ENCODE measurements at regions not wholly inside any gene's neighbourhood (a gene's known extent, or its start where the extent isn't known, plus 50 kb on each side); places are given as distances from the start of the nearest gene placed in this dataset.
"Not testable (repeated sequence)": the region's sequence is repeated elsewhere in the genome, so short reads cannot be mapped to it uniquely, and the experiment has no call there.

DNA sequence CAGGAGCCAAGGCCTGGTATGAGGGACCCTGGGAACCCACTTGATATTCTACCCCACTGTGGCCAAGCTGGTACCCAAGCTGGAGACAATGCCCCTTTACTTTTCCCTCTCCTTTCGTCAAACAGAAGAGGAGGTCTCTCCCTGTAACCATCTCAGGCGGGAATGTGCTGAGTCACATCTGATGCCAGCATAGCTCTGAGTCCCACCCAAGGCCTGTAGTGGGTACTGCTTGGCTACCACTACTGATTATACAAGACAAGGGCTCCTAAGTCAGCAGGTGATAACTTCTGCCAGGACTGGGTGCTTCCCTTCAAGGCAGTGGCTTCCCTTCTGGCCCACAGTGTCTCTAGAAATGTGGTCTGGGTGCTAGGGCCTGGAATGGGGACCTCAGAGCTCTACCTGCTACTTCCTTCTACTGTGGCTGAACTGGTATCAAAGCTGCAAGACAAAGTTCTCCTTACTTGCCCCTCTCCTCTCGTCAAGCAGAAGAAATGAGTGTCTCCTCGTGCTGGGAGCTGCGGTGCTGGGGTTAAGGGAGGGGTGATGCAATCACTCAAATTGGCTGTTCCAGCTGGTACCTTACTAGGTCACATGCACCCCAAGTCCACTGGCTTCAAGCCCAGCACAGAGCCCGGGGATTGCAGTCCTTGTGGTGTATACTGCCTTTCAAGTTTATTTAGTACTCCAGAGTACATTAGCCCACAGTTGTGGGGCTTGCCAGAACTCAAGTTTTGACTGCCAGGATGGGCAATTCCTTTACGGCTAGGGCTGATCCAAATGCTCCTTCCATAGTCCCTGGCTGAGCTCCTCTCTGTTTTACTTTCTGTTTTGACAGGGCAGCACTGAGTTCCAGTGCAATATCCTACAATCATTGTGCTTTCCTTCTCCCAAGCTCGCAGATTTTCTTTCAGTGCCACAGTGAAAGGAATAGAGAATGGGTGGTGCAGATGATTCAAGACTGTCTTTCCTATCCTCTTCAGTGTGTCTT, 419.7 kb upstream of the CNTN5 start:
- no peak for DNase-seq

DNA sequence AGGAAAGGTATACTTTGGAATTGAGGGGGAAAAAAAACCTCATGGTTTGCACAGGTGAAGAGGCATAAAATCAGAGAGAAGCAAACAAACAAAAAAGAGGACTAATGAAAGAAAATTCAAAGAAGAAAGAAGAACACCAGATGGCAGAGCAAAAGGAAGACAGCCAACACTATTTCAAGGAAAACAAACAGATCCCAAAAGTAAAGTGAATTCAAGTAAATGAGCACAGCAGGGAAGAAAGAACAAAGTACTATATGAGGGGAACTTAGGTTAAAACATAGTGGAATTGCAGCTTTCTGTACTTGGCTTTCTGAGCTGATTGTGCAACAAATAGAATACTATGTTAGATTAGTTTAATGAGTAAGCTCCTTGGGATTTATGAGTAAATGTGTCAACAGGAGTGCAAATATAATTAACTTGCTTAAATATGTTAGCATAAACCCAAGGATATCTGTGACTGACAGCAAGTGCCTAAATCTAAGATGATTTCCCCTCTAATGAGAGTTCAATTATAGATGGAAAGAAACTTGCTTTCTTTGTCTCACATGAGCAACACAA, 404.6 kb upstream of the CNTN5 start:
- DNase-seq = no peak

DNA sequence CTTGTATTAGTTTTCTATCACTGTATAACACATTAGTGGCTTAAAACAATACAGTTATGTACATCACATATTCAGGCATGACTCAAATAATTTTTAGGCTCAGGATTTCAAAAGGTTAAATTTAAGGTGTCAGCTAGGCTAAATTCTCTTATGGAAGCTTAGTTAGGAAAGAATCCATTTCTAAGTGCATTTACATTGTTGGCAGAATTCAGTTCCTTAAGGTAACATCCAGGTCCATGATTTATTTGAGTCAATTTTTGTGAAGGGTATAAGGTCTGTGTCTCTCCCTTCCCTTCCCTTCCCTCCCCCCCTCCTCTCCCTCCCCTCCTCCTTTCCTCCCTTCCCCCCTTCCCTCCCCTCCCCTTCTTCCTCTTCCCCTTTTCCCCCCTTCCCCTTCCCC, 399.0 kb upstream of the CNTN5 start:
- no peak for DNase-seq

DNA sequence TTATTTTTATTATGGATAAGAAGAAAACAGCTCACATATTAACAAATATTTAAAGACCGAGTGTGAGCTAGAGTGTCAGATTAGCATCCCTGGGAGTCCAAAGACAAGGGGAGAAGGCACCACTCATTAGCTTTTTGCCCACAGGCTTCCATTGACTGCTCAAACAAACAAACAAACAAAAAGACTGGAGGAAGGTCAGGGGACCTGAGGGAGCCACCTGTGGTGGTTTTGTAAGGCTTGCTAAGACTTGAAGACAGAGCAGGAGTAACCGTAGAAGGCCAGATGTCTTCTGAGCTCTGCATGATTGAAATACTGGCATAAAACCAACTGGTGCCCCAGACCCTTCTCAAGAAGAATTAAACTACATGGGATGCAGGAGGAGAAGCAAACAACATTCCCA, 395.2 kb upstream of the CNTN5 start:
- no peak for DNase-seq

DNA sequence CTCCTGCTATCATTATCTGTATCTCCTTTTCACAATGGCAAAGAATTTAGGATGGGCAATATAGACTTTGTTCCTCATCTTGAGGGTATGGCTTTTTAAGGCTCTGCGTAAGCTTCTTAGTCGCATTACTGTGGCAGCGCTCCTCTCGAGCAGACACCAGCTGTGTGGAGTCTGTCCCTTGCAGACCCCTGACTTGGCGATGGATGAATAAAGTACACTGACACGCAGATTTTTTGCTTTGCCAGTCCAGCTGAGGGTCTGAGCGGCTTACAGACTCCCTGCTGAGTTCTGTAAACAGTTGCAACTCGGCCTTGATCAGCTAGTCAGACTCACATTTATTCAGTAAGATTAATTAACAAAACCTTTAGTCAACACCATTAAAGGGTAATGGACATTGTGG, 390.0 kb upstream of the CNTN5 start:
- DNase-seq = no peak

DNA sequence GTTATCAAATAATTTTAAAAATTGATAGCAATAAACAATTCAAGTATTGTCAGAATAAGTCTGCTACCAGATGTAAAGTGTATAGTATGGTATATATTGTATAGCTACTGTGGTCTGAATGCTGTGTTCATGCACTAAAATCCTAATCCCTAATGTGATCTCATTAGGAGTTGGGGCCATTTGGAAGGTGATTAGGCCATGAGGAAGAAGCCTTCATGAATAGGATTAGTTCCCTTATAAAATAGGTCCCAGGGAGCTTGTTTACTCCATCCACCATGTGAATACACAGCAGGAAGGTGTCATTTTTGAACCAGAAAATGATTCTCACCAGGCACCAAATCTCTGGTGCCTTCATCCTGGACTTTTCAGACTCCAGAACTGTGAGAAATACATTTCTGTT, 363.0 kb upstream of the CNTN5 start:
- DNase-seq = no peak

DNA sequence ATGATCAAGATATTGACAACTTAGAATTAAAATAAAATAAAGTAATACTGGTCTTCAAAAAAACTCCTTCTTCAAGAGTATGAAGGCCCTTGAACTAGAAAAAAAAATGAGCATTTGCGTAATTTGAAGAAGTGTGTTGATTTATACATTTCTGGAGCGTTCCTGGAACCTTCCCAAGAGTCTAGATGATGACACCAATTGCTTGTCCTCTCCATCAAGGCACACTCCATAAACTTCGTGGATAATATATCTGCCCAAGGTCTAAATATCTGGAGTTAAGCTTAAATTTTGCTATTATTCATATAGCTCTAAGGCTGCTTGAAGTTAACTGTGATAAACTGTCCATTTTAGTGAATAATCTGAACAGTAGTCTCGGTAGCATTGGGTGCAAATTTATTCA, 361.3 kb upstream of the CNTN5 start:
- no peak for DNase-seq

DNA sequence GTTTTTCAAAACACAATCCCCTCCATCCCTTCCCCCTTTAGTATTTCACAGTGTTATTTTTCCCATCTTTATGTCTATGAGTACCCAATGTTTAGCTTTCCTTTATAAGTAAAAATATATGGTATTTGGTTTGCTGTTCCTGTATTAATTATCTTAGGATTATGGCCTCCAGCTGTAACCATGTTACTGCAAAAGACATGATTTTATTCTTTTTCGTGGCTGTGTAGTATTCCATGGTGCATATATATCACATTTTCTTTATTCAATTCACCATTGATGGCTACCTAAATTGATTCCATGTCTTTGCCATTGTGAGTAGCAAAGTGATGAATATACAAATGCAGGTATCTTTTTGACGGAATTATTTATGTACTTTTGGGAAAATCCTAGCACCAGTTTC, 346.4 kb upstream of the CNTN5 start:
- no peak for DNase-seq

DNA sequence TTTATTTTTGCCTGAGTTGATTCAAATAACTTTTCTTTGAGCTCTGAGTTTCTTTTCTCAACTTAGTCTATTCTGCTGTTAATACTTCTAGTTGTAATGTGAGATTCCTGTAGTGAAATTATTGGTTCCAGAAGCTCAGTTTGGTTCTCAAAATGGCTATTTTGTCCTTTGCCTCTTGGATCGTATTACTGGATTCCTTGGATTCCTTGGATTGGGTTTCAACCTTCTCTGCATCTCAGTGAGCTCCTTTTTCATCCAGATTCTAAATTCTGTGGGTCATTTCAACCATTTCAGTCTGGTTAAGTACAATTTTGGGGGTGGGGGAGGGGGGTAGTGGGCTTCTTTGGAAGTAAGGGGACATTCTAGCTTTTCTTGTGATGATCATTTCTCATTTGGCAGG, 341.1 kb upstream of the CNTN5 start:
- DNase-seq = no peak

DNA sequence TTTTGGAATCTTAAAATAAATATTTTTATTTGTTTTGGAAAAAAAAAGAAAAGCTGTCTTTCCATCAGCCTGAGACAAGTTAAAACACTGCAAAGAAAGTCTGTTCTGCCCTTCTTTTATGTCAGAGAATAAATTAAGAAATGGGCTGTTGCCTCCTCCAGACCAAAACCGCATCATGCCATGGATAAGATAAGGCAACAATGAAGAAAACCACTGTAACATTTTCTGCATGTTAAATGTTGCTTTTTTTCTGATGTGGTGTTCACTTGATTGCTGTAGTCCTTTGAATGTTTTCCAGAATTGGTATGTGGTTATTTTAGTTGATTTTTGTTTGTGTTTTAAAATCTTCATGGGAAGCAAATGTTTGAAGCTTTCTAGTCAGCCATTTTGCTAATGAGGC, 319.2 kb upstream of the CNTN5 start:
- no peak for DNase-seq

DNA sequence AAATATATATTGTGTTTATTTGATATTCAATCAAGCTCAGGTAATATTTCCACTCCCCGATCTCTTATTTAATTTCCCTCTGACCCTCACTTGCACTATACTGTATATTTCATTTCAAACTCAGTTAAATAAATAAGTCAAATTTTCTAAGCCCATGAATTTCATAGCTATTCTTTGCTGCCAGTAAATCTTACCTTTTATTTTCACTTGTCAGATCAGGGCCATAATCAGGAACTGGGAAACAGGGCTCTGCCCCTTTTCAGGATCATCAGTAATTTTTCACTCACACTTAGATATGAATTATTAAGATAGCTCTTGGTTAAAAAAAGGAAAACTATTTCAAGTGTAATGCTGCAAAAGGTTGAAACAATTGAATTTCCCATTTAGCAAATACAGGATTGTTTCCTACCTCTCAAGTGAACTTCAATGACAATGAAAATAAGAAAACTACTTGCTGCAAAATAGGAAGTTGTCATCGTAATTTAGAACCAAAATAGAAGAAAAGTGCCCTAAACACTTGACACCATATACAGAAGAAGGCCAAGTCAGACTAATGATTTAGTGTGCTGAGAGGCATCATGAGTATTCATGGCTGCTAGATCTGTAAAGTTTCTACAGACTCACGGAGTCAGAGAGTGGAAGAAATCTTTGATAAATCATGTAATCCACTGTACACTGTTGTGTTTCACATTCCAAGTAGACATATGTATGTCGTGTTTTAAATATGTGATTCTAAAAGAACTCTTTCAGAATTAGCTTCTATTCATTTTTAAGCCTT, 316.8 kb upstream of the CNTN5 start:
- no peak for DNase-seq

DNA sequence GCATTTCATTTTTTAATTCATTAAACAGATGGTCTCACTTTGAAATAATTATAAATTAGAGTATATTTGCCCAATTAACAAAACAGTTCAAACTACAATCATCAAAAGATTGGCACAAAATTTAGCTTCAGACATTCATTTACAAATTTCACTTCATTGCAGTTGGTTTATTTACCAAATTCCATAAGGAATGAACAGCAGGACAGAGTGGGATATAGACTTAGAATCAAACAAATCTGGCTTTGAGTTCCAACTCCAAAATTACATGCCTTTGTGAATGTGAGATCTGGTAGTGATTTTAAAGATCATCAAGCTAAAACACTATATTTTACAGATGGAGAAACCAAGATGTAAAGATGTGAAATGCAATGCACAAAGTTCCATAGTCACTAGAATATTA, 310.7 kb upstream of the CNTN5 start:
- no peak for DNase-seq

DNA sequence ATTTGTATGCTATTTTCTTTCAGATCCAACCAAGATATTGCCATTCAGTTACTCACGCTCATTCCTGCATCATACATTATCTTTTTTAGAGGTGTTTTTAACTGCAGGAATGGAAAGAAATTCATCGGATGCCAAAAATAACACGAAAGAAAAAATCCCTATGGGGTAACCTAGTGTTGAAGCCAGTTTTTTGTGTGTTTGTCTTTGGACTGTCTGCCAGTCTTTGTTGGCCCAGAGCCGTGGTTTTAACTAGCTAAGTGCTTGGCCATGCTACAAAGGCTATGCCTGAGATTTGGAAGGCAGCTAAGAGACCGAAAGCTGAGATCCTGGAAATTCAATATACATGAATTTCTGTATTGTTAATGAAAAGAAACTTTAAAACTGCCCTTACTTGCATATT, 309.8 kb upstream of the CNTN5 start:
- DNase-seq = no peak

DNA sequence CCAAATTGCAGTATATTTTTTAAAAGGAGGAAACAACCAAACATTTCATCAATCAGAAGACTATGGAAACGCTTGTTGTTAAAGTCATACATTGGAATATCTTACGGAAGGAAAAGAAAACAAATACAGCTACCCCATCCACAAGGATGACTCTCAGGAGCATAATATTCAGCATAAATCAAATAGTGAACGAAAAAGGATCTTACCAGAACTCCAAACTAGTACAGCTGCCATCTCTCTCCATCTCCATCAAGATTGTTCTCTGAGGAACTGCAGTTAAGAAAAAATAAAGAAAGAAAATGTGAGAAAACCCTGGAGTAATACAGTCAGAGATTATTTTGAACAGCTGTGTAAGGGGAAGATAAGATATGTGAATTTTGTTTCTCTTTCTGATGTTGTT, 299.8 kb upstream of the CNTN5 start:
- DNase-seq = no peak

DNA sequence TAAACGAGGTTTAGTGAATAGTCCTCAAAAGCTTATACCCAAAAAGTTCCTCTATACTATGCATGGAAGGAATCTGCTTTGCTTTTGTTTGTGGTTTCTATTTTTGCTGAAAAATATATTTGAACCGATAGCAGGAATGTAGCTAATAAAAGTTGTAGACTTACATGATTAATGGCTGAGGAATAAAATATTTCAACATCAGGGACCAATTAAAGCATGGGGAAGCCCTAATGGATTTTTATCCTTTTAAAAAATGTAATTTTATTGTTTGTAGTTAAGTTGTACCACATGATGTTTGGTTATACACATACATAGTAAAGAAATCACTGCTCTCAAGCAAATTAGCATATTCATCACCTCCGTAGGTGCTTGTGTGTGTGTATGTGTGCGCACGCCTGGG, 295.3 kb upstream of the CNTN5 start:
- no peak for DNase-seq

DNA sequence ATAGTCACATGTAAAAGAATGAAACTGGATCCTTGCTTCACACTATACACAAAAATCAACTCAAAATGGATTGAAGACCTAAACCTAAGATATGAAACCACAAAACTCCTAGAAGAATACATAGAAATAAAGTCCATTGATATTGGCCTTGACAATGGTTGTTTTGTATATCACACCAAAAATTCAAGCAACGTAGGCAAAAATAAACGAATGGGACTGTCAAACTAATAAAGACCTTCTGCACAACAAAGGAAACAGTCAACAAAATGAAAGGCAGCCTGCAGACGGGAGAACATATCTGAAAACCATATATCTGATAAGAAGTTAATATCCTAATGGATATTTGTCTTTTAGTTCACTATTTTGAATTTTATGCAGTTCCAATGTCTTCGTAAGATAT, 292.3 kb upstream of the CNTN5 start:
- no peak for DNase-seq

DNA sequence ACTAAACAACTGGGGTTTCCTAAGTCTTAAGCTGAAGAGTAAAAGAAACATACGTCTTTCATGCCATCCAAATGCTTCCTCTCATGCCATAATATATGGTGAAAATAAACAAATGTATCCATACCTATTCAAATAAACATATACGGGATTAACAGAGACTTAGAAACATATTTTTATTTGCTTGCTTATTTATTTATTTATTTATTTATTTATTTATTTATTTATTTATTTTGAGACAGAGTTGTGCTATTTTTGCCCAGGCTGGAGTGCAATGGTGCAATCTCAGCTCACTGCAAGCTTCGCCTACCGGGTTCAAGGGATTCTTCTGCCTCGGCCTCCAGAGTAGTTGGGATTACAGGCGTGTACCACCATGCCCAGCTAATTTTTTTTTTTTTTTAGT, 291.6 kb upstream of the CNTN5 start:
- DNase-seq = no peak

DNA sequence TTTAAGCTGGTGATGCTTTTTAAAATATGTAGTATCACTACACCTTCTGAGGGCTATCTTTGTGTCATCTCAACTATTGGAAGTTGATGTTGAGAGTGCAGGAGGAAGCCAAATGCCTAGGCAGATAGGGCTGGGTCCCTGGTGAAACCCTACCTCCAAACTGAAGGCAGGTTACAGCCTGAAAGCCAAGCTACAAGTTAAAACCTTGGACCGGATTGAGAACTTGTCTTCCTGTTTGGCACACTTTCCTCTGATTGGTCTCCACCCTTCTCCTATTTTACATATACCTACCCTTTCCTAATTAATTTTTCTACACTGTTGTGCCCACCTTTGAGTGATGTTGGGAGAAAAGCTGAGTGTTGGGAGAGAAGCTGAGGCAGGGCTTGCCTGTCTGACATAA, 287.8 kb upstream of the CNTN5 start:
- no peak for DNase-seq

DNA sequence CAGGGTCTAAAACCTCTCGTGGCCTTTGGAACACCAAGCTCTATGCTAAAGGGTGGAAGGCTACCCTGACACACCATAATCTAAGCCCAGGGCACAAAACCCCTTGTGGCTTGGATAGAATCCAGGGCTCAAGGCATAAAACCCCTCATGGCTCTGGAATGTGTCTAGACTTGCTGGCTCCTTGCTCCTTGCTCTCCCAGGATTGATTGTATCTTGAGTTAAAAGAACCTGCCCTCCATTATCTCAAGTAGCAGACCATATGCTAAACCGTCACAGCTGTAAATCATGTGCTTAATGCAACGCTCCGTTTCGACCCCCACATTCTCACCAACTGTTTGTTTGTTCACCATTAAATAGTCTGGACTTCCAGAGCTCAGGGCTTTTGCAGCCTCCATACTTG, 287.4 kb upstream of the CNTN5 start:
- not testable (repeated sequence) for DNase-seq

DNA sequence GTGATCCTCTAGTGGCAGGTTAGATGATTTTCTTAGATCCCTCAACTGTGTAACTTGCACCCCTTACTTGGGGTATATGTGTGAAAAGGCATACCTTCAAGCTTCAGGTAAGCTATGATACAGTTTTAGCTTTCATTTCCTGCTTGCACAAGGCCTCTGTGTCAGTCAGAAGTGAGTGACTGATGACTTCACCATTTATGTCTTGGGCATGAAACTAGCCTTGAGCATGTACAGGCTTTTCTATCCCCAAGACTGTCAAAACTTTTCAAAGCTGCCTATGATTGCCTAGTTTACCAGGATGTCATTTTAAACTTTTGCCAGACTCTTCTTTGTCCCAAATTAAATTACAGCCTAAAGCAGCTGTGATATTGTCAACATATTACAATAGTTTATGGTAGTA, 286.1 kb upstream of the CNTN5 start:
- no peak for DNase-seq

DNA sequence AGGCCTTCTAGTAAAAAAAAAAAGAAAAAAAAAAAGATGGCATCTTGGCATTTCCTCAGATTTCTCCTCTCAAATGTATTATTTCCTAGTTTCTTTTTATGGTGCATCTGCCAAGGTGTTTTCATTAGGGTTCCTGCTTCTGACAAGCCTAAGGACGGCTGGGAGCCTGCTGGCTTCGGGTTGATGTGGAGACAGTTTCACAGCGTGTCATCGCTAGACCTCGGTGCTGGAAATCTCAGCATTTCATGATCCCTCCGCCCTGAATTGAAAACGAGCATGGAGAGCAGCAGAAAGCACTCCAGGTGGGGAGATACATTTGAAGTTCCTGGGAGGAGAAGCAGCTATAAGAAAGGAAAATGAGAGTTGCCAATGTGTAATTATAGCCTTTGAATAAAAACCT, 283.9 kb upstream of the CNTN5 start:
- DNase-seq = no peak

DNA sequence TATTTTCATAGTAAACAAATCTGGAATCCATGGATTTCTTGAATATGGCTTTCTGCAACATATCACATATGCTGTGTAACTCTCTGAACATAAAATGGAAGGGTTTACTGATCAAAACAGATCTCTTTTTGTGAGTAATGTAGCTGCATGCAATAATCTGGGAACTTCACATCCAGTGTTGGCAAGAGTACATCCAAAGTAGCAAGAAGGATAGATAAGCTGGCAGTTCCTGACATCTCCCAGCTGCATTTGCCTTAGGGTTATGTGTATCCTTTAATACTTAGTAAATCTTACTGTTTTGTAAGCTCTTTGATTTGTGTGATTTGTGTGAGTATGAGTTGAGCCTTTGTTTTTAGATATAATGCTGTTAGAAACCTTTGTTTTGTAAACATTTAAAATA, 280.4 kb upstream of the CNTN5 start:
- DNase-seq = no peak

DNA sequence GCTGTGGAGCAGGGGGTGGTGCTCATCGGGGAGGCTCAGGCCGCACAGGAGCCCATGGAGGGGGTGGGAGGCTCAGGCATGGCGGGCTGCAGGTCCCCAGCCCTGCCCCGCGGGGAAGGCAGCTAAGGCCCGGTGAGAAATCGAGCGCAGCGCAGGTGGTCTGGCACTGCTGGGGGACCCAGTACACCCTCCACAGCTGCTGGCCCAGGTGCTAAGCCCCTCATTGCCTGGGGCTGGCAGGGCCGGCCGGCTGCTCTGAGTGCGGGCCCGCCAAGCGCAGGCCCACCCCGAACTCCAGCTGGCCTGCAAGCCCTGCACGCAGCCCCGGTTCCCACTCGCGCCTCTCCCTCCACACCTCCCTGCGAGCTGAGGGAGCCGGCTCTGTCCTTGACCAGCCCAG, 257.3 kb upstream of the CNTN5 start:
- not testable (repeated sequence) for DNase-seq

DNA sequence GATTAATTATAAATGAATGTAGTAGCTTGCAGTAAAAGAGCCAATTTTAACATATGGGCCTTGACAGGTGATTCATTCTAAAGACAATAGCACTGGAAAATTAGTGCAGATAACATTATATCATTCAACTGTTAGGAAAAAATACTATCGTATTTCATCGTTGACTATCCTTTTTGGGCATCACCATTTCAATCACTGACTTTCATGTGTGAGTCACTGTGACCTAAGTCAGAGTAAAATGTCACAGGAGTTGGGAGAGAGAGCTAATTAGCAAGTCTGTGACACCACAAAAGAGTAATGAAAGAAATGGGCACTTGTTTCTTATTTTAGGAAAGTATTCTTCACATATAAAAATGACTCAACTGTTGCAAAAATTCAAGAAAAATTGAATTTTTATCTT, 253.8 kb upstream of the CNTN5 start:
- no peak for DNase-seq

All from T-helper 1 cell (primary cell).